ENCODE measurements at regions not wholly inside any gene's neighbourhood (a gene's known extent, or its start where the extent isn't known, plus 50 kb on each side); places are given as distances from the start of the nearest gene placed in this dataset.

DNA sequence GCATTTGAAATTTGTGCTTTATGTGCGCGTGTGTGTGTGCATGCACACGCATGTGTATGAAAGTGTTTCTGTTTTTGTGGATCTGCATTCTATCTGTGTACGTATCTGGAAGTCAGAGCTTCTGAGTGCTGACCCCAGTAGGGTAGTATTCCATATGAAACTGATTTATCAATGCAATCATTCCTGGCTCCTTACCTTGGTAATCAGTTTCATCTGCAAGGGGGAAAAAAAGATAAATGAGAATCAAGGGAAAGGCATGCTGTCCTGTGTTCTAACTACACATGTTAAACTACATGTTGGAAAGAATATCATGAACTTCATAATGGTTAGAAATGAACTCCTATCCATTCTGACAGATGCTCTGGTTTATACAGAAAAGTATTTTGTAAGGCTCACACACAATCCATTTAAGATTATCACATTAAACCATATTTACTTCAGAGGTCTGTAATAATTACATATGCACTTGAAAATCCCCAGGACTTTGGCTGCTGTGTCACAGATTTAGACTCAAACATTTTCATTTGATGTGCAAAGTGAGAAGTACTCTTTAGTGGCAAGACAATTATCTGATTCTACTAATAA, 276.1 kb upstream of the LMO3 start:
- Histone ChIP-seq H3K9me3 (ENCODE audit: control insufficient read depth, low read length) (no peaks in the 10 kb centered on the region), H3K36me3 (ENCODE audit: control insufficient read depth in 1 of 2, insufficient read depth in 2 of 2, low read length in 1 of 2) (no peaks in the 10 kb centered on the region), H3K4me1 (ENCODE audit: control insufficient read depth in 1 of 2, insufficient read depth in 2 of 2, low read length in 2 of 2) (no peaks in the 10 kb centered on the region), H3K27ac (ENCODE audit: low read depth in 1 of 2, low read length in 2 of 2) (no peak overlapping the region), H3K27me3 (ENCODE audit: control insufficient read depth in 1 of 2, insufficient read depth in 2 of 2, low read length in 1 of 2) (no peaks in the 10 kb centered on the region), H3K4me3 (ENCODE audit: low read length in 2 of 2) (no peak overlapping the region)
- ATAC-seq (ENCODE audit: low FRiP score) = no peak
- WGBS, 2 donors = 84 to 85% methylated on average over 4 of the region's 4 CpGs
- intact Hi-C loops (cut with DNase I) = no loop called here
- no peak for DNase-seq

DNA sequence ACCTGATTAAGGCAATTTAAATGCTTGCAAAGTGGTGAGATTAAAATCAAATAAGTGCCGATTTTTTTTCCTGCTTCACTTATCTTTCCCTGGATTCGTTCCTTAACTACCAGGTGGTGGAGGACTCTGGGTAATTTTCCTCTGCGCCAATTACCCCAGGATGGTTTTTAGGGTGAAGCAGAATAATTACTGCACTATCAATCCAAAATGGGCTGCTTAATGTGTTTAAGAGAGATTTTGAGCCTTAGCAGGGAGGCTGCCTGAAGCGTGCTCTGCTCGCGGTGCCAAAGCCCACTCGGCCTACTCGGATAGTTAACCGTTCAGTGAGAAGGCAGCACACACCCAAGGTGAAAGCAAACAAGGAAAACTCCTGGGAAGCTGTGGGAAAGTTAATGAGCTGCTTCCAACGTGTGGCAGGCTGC, 274.9 kb upstream of the LMO3 start:
- 14 to 17% methylated on average over 10 of the region's 10 CpGs for WGBS, 2 donors
- no peak for ATAC-seq (ENCODE audit: low FRiP score)
- no peak overlapping the region for H3K4me3 ChIP-seq (ENCODE audit: low read length in 2 of 2)
- H3K9me3 ChIP-seq (ENCODE audit: control insufficient read depth, low read length) = no peaks in the 10 kb centered on the region
- no peaks in the 10 kb centered on the region for H3K36me3 ChIP-seq (ENCODE audit: control insufficient read depth in 1 of 2, insufficient read depth in 2 of 2, low read length in 1 of 2)
- intact Hi-C loops (cut with DNase I) = no loop called here
- DNase-seq = no peak
- no peaks in the 10 kb centered on the region for H3K4me1 ChIP-seq (ENCODE audit: control insufficient read depth in 1 of 2, insufficient read depth in 2 of 2, low read length in 2 of 2)
- no peaks in the 10 kb centered on the region for H3K27me3 ChIP-seq (ENCODE audit: control insufficient read depth in 1 of 2, insufficient read depth in 2 of 2, low read length in 1 of 2)
- H3K27ac ChIP-seq (ENCODE audit: low read depth in 1 of 2, low read length in 2 of 2) = no peak overlapping the region

DNA sequence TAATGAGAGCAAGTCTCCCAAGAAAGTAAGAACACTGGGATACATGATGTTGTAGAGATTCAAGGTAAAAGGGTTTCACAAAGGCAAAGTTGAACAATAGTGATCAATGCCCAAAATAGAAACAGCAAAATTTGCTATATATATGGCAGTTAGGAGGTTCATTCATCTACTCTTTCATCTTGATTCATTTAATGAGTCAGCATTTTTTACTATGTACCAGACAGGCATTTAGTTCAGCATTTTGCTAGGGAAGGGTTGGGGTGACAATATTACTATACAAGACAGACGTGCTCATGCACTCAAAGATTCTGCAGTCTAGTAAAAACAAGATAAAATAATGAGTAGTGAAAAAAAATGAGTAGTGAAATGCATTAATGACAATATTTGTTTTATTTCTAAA, 264.9 kb upstream of the LMO3 start:
- ATAC-seq (ENCODE audit: low FRiP score) (no peak), DNase-seq (no peak)
- no peaks in the 10 kb centered on the region for H3K36me3 ChIP-seq (ENCODE audit: control insufficient read depth in 1 of 2, insufficient read depth in 2 of 2, low read length in 1 of 2)
- intact Hi-C loops (cut with DNase I) = no loop called here
- no peak overlapping the region for H3K4me3 ChIP-seq (ENCODE audit: low read length in 2 of 2)
- no peak overlapping the region for H3K27ac ChIP-seq (ENCODE audit: low read depth in 1 of 2, low read length in 2 of 2)
- H3K4me1 ChIP-seq (ENCODE audit: control insufficient read depth in 1 of 2, insufficient read depth in 2 of 2, low read length in 2 of 2) = no peaks in the 10 kb centered on the region
- no peaks in the 10 kb centered on the region for H3K27me3 ChIP-seq (ENCODE audit: control insufficient read depth in 1 of 2, insufficient read depth in 2 of 2, low read length in 1 of 2)
- 53 to 56% methylated on average over 1 of the region's 1 CpG for WGBS, 2 donors
- no peaks in the 10 kb centered on the region for H3K9me3 ChIP-seq (ENCODE audit: control insufficient read depth, low read length)

DNA sequence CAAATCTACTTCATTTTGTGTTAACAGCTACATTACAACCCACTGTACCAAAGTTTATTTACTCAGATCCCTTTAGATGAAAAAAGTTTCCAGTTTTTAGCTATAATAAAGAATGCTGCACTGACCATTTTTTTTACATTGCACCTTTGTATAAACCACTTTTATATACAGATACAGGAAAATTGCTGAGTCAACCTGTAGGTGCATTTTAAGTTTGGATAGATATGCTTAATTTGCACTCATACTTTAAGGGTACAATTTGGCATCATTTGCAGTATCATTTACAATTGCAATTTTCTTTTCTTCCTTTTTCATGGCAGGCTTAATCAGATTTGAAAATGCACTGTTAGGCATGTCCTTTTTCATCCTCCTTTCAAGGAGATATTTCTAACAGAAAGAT, 257.8 kb upstream of the LMO3 start:
- Histone ChIP-seq H3K27me3 (ENCODE audit: control insufficient read depth in 1 of 2, insufficient read depth in 2 of 2, low read length in 1 of 2) (no peaks in the 10 kb centered on the region), H3K9me3 (ENCODE audit: control insufficient read depth, low read length) (no peaks in the 10 kb centered on the region), H3K4me3 (ENCODE audit: low read length in 2 of 2) (no peak overlapping the region), H3K4me1 (ENCODE audit: control insufficient read depth in 1 of 2, insufficient read depth in 2 of 2, low read length in 2 of 2) (no peaks in the 10 kb centered on the region), H3K27ac (ENCODE audit: low read depth in 1 of 2, low read length in 2 of 2) (no peak overlapping the region), H3K36me3 (ENCODE audit: control insufficient read depth in 1 of 2, insufficient read depth in 2 of 2, low read length in 1 of 2) (no peaks in the 10 kb centered on the region)
- intact Hi-C loops (cut with DNase I) = no loop called here
- ATAC-seq (ENCODE audit: low FRiP score) = no peak
- DNase-seq = no peak

DNA sequence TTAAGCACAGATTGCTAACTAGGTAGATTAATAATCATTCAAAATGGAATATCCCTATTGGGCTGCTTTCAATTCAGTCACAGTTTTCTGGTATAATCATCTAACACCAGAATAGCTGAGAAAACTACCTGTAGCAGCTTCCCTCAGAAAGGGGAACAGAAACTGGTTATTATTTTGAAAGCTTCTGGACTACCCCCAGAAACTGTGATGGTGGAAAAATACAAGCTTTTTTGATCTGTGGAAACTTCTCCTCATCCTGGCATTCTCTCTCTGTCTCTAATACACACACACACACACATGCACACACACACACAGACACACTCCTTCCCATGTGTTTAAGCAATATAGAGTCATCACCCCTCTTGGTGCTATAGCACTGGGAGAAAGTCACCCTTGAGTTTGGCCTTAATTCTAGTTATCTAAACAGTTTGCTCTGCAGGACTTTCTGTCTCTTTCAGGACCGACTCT, 251.5 kb upstream of the LMO3 start:
- Histone ChIP-seq H3K4me3 (ENCODE audit: low read length in 2 of 2) (no peak overlapping the region), H3K27me3 (ENCODE audit: control insufficient read depth in 1 of 2, insufficient read depth in 2 of 2, low read length in 1 of 2) (no peaks in the 10 kb centered on the region), H3K36me3 (ENCODE audit: control insufficient read depth in 1 of 2, insufficient read depth in 2 of 2, low read length in 1 of 2) (no peaks in the 10 kb centered on the region), H3K9me3 (ENCODE audit: control insufficient read depth, low read length) (no peaks in the 10 kb centered on the region), H3K4me1 (ENCODE audit: control insufficient read depth in 1 of 2, insufficient read depth in 2 of 2, low read length in 2 of 2) (no peaks in the 10 kb centered on the region), H3K27ac (ENCODE audit: low read depth in 1 of 2, low read length in 2 of 2) (no peak overlapping the region)
- ATAC-seq (ENCODE audit: low FRiP score) (no peak), DNase-seq (no peak)
- WGBS, 2 donors = 58 to 59% methylated on average over 1 of the region's 1 CpG
- intact Hi-C loops (cut with DNase I) = no loop called here

DNA sequence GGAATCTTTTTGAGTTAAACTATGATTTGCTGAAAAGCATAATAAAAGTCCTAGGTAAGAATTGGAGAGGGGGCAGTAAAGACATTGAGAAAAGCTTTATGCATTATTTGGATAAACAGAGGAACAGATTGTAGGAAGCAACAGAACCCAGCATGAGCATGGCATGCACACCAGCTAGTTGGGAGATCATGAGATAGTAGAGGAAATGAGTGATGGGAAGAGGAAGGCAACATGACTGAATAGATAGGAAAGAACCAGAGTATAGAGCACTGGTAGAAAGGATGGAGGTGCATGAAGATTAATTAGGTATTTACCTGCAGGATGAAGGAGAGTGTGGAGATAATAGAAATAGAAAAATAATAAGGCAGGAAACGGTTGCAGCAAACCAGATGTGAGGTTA, 248.5 kb upstream of the LMO3 start:
- Histone ChIP-seq H3K27ac (ENCODE audit: low read depth in 1 of 2, low read length in 2 of 2) (no peak overlapping the region), H3K9me3 (ENCODE audit: control insufficient read depth, low read length) (no peaks in the 10 kb centered on the region), H3K4me1 (ENCODE audit: control insufficient read depth in 1 of 2, insufficient read depth in 2 of 2, low read length in 2 of 2) (no peaks in the 10 kb centered on the region), H3K36me3 (ENCODE audit: control insufficient read depth in 1 of 2, insufficient read depth in 2 of 2, low read length in 1 of 2) (no peaks in the 10 kb centered on the region), H3K4me3 (ENCODE audit: low read length in 2 of 2) (no peak overlapping the region), H3K27me3 (ENCODE audit: control insufficient read depth in 1 of 2, insufficient read depth in 2 of 2, low read length in 1 of 2) (no peaks in the 10 kb centered on the region)
- no peak for ATAC-seq (ENCODE audit: low FRiP score)
- intact Hi-C loops (cut with DNase I) = no loop called here
- 64 to 69% methylated on average over 1 of the region's 1 CpG for WGBS, 2 donors
- DNase-seq = no peak

DNA sequence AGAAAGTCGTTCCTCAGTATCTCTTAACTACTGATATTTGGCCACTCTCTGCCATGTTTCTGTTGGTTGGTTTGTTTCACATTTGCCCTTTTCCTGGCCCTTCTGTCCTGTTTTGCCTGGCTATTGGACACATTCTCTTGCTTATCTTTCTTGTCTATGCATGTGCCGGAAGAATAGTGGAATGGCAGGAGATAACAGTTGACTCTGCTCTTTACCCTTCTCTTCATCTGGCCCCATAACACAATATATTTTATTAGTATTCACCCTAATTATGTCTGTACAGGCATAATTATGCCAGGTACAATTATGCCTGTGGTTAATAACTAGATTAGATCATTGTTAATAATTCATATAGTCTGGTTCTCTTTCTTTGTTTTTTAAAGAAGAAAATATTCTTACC, 243.5 kb upstream of the LMO3 start:
- intact Hi-C loops (cut with DNase I) = no loop called here
- H3K27ac ChIP-seq (ENCODE audit: low read depth in 1 of 2, low read length in 2 of 2) = no peak overlapping the region
- H3K36me3 ChIP-seq (ENCODE audit: control insufficient read depth in 1 of 2, insufficient read depth in 2 of 2, low read length in 1 of 2) = no peaks in the 10 kb centered on the region
- ATAC-seq (ENCODE audit: low FRiP score) (no peak), DNase-seq (no peak)
- H3K9me3 ChIP-seq (ENCODE audit: control insufficient read depth, low read length) = no peaks in the 10 kb centered on the region
- no peaks in the 10 kb centered on the region for H3K4me1 ChIP-seq (ENCODE audit: control insufficient read depth in 1 of 2, insufficient read depth in 2 of 2, low read length in 2 of 2)
- 54 to 66% methylated on average over 2 of the region's 2 CpGs for WGBS, 2 donors
- H3K4me3 ChIP-seq (ENCODE audit: low read length in 2 of 2) = no peak overlapping the region
- no peaks in the 10 kb centered on the region for H3K27me3 ChIP-seq (ENCODE audit: control insufficient read depth in 1 of 2, insufficient read depth in 2 of 2, low read length in 1 of 2)

DNA sequence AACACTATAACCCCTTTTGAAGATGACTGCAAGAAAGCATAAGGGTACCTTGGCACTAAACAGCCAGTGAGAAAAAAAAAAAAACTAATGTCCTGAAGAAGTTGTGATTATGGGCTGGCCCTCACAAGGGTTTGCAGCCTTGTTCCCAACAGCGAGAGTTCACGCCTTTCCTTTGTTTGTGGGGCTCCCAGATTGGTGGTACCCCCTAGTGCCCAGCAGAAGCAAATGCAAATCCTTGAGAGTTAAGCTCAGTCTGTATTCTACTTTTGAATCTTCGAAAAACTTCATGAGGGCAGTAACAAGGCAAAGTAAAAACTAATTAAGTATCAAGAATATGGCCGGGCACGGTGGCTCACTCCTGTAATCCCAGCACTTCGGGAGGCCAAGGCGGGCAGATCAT, 238.9 kb upstream of the LMO3 start:
- ATAC-seq (ENCODE audit: low FRiP score) = no peak
- H3K27ac ChIP-seq (ENCODE audit: low read depth in 1 of 2, low read length in 2 of 2) = no peak overlapping the region
- H3K4me3 ChIP-seq (ENCODE audit: low read length in 2 of 2) = no peak overlapping the region
- 86 to 89% methylated on average over 7 of the region's 7 CpGs for WGBS, 2 donors
- DNase-seq = no peak
- no peaks in the 10 kb centered on the region for H3K27me3 ChIP-seq (ENCODE audit: control insufficient read depth in 1 of 2, insufficient read depth in 2 of 2, low read length in 1 of 2)
- no peaks in the 10 kb centered on the region for H3K9me3 ChIP-seq (ENCODE audit: control insufficient read depth, low read length)
- no peaks in the 10 kb centered on the region for H3K4me1 ChIP-seq (ENCODE audit: control insufficient read depth in 1 of 2, insufficient read depth in 2 of 2, low read length in 2 of 2)
- intact Hi-C loops (cut with DNase I) = no loop called here
- H3K36me3 ChIP-seq (ENCODE audit: control insufficient read depth in 1 of 2, insufficient read depth in 2 of 2, low read length in 1 of 2) = no peaks in the 10 kb centered on the region

DNA sequence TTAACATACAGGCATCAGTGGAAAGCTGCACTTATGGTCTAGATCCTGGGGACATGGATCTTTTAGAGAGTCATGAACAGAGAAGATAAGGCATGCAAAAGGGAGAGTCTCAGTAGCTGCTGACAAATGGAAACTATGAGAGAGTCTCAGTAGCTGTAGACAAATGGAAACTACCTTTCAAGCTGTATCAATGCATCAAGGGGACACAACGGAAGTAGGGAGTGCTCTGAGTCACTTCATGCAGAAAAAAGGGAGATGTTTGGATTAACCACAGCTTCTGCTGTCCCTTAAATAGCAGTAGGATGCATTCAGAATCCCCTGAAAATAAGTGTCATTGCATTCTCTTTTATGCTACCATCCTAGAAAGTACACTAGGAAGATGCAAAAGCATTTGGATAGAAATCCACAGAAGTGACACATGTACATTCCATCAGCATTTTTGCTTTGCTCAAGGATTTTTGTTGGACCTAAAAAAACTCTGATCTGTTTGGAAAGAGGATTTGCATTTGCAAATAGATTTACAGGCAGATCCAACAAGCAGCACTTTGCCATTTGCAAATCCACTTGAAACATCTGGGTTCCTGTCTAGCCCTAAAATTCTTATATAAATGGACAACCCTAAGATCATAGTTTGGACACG, 227.5 kb upstream of the LMO3 start:
- Histone ChIP-seq H3K9me3 (ENCODE audit: control insufficient read depth, low read length) (no peaks in the 10 kb centered on the region), H3K27me3 (ENCODE audit: control insufficient read depth in 1 of 2, insufficient read depth in 2 of 2, low read length in 1 of 2) (no peaks in the 10 kb centered on the region), H3K4me3 (ENCODE audit: low read length in 2 of 2) (no peak overlapping the region), H3K36me3 (ENCODE audit: control insufficient read depth in 1 of 2, insufficient read depth in 2 of 2, low read length in 1 of 2) (no peaks in the 10 kb centered on the region), H3K27ac (ENCODE audit: low read depth in 1 of 2, low read length in 2 of 2) (no peak overlapping the region), H3K4me1 (ENCODE audit: control insufficient read depth in 1 of 2, insufficient read depth in 2 of 2, low read length in 2 of 2) (no peaks in the 10 kb centered on the region)
- DNase-seq (no peak), ATAC-seq (ENCODE audit: low FRiP score) (no peak)
- intact Hi-C loops (cut with DNase I) = no loop called here
- WGBS, 2 donors = 53 to 57% methylated on average over 2 of the region's 2 CpGs
